GM12873 (cell line): ENCODE measurements at regions not wholly inside any gene's neighbourhood (a gene's known extent, or its start where the extent isn't known, plus 50 kb on each side); places are given as distances from the start of the nearest gene placed in this dataset.

Experiments used
- TF ChIP-seq, protein P1 (sequence below): IDR thresholded peaks from 2 replicates; pipeline ENCODE4 v1.5.1; 2012; ENCODE audit warnings: low read depth, mild to moderate bottlenecking, moderate library complexity, low read length, control low read depth; ENCODE audit not compliant: insufficient read depth; ENCODE audit errors: missing control alignments

GRCh38 chr4:168039593-168039992 lies 52.7 kb upstream of the ANXA10 start:
- TF ChIP-seq, protein P1, sequence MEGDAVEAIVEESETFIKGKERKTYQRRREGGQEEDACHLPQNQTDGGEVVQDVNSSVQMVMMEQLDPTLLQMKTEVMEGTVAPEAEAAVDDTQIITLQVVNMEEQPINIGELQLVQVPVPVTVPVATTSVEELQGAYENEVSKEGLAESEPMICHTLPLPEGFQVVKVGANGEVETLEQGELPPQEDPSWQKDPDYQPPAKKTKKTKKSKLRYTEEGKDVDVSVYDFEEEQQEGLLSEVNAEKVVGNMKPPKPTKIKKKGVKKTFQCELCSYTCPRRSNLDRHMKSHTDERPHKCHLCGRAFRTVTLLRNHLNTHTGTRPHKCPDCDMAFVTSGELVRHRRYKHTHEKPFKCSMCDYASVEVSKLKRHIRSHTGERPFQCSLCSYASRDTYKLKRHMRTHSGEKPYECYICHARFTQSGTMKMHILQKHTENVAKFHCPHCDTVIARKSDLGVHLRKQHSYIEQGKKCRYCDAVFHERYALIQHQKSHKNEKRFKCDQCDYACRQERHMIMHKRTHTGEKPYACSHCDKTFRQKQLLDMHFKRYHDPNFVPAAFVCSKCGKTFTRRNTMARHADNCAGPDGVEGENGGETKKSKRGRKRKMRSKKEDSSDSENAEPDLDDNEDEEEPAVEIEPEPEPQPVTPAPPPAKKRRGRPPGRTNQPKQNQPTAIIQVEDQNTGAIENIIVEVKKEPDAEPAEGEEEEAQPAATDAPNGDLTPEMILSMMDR: no peak
